Renal cortex interstitium (tissue), 11 donors: ENCODE measurements at regions not wholly inside any gene's neighbourhood (a gene's known extent, or its start where the extent isn't known, plus 50 kb on each side); places are given as distances from the start of the nearest gene placed in this dataset.
"Not testable (repeated sequence)": the region's sequence is repeated elsewhere in the genome, so short reads cannot be mapped to it uniquely, and the experiment has no call there.

Source experiments
- DNase-seq, 11 donors: peaks; one replicate each; pipeline ENCODE4 v3.0.0-alpha.2; 2013; ENCODE audit warnings: low read depth in 9 of 11, low spot score in 4 of 11; ENCODE audit errors: extremely low read depth in 1 of 11

- no peak for DNase-seq
Measured at GRCh38 chr10:33016988-33017387, 59.0 kb upstream of the ITGB1 start.

DNA sequence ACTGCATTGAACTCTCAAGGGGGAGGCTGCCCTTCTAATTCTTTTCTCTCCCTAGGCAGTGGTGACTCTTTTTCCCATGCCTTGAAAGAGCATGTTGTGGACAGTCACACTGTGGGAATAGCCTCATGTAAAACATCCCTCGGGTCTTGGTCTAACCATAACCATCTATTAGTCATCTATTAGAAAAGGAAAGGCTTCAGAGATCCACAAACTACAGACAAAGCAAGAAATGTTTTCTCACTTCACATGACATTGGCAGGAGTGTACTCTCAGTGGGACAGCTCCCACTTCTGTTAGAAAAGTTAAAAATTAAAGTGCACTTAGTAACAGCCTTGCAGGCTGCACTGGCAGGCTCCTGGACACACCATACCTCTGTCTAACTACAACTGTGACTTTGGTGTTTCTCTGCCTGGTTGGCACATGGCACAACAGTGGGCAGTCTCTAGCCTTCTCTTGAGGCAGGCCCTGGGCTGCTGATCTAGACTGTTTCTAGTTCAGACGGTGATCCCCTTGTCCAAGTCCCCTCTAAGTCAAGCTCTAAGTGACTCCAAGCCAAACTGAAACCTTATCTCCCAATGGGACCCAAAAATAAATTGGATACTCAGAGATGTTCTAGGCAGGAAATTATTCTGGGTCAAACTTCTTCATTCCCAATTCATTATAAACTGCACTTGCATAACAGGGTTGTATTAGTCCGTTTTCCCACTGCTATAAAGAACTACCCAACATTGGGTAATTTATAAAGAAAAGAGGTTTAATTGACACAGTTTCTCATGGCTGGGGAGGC, 57.9 kb upstream of the ITGB1 start:
- DNase-seq: no peak

GRCh38 chr10:33013331-33013730, 55.3 kb upstream of the ITGB1 start:
- DNase-seq: not testable (repeated sequence)

DNA sequence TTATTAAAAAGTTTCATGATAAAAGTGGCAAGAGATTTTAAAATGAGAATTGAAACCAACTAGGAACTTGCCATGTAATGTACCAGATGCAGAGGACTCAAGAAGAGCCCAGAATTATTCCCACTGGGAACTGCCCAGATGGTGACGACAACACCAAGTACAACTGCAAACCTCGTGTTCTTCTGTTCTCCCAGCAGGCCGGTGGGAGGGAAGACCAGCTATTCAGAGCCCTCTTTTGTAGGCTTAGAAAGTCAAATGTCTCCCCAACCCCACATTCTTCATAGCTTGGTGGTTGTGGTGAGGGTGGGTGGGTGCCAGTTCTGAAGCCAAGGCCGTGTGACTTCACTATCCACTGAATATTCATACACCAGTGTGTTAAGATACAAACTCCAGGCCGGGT, 54.3 kb upstream of the ITGB1 start:
- no peak for DNase-seq

GRCh38 chr10:33010132-33011037, 52.4 kb upstream of the ITGB1 start:
- no peak for DNase-seq

GRCh38 chr10:33009244-33010131, 51.5 kb upstream of the ITGB1 start:
- DNase-seq: no peak

DNA sequence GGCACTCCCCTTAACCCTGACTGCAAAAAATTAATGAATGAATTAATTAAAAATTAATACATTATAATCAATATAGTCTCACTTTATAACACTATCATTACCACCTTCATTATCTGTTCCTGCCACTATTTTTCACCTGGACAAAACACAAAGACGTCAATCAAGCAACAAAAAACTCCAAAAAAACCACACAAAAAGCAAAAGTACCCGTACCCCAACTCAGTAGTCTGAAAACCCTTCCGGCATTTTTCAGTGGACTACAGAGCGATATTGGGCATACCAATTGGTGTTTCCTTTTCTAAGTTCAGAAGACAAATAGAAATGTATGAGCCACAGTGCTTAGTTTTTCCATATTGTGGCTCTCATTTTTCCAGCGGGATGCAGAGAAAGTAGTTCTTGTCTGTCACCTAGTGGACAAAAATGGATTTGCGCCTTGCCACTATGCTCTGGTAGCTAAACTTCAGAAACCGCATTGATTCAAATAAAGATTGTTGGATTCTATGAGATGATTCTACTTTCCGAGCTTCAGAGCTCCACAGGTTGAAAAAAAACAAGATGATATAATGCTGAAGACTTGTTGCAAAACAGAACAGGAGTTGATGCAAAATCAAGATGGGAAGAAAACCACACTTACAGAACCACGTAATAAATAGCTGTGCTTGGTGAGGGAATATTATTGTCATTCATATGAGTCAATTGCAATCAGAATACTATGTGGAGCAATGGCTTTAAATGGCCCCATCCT, 50.6 kb upstream of the ITGB1 start:
- DNase-seq: peak in 10 of 11 donors; percentile 51 to 75 (median 68)

- DNase-seq: not testable (repeated sequence)
Measured at GRCh38 chr10:33007731-33008381, 49.8 kb upstream of the ITGB1 start.
